ENCODE measurements at regions not wholly inside any gene's neighbourhood (a gene's known extent, or its start where the extent isn't known, plus 50 kb on each side); places are given as distances from the start of the nearest gene placed in this dataset.

- TF ChIP-seq ZNF274 (IDR thresholded peaks at IDR 0.05; ENCODE audit: low read depth, low read length) (no peak), SUZ12 (IDR thresholded peaks at IDR 0.05; ENCODE audit: extremely low read depth, insufficient read depth, insufficient read length) (no peak)
Observed at GRCh38 chr2:2834516-2835254, 503.6 kb upstream of the MYT1L start.

Data from NT2/D1 (cell line).